ENCODE measurements at regions not wholly inside any gene's neighbourhood (a gene's known extent, or its start where the extent isn't known, plus 50 kb on each side); places are given as distances from the start of the nearest gene placed in this dataset.
"Not testable (repeated sequence)": the region's sequence is repeated elsewhere in the genome, so short reads cannot be mapped to it uniquely, and the experiment has no call there.

DNA sequence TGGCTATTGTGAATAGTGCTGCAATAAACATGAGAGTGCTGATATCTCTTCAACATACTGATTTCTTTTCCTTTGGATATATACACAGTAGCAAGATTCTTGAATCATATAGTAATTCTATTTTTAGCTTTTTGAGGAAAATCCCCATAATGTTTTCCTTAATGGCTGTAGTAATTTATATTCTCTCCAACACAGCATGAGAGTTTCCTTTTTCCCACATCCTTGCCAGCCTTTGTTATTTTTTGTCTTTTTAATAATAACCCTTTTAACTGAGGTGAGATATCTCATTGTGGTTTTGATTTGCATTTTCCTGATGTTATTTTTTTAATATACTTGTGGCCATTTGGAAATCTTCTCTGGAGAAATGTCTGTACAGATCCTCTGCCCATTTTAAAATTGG, 132.6 kb downstream of the PRL start:
- no peak for DNase-seq

DNA sequence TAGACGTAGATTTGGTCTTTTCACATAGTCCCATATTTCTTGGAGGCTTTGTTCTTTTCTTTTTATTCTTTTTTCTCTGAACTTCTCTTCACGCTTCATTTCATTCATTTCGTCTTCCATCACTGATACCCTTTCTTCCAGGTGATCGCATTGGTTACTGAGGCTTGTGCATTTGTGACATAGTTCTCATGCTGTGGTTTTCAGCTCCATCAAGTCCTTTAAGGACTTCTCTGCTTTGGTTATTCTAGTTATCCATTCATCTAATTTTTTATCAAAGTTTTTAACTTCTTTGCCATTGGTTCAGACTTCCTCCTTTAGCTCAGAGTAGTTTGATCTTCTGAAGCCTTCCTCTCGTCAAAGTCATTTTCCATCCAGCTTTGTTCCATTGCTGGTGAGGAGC, 125.8 kb downstream of the PRL start:
- not testable (repeated sequence) for DNase-seq

DNA sequence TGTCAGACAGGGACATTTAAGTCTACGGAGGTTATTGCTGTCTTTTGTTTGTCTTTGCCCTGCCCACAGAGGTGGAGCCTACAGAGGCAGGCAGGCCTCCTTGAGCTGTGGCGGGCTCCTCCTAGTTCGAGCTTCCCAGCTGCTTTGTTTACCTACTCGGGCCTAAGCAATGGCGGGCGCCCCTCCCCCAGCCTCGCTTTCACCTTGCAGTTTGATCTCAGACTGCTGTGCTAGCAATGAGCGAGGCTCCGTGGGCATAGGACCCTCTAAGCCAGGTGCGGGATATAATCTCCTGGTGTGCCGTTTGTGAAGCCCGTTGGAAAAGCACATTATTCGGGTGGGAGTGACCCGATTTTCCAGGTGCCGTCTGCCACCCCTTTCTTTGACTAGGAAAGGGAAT, 125.0 kb downstream of the PRL start:
- DNase-seq, result not testable (repeated sequence)

DNA sequence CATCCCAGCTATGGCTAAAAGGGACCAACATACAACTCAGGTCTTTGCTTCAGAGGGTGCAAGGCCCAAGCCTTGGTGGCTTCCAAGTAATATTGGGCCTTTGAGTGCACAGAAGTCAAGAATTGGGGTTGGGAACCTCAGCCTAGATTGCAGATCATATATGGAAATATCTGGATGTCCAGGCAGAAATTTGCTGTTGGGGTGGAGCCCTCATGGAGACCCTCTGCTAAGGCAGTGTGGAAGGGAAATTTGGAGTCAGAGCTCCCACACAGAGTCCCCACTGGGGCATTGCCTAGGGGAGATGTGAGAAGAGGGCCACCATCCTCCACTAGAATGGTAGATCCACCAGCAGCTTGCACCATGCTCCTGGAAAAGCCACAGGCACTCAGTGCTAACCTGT, 123.5 kb downstream of the PRL start:
- no peak for DNase-seq

DNA sequence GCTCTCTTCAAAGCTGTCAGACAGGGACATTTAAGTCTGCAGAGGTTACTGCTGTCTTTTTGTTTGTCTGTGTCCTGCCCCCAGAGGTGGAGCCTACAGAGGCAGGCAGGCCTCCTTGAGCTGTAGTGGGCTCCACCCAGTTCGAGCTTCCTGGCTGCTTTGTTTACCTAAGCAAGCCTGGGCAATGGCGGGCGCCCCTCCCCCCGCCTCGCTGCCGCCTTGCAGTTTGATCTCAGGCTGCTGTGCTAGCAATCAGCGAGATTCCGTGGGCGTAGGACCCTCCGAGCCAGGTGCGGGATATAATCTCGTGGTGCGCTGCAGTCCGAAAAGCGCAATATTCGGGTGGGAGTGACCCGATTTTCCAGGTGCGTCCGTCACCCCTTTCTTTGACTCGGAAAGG, 116.6 kb downstream of the PRL start:
- DNase-seq, result not testable (repeated sequence)

DNA sequence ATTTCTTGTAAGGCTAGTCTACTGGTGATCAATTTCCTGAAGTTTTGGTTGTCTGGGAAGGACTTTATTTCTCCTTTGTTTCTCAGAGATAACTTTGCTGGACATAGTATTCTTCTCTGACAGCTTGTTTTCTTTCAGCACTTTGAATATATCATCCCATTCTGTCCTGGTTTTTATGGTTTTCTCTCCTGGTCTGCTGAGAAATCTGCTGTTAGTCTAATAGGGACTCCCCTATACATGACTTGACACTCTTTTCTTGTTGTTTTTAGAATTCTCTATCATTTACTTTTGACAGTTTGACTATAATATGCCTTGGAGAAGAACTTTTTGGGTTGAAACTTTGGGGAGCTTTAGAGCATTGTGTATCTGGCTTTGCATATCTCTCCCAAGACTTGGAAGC, 112.5 kb downstream of the PRL start:
- DNase-seq, result no peak

DNA sequence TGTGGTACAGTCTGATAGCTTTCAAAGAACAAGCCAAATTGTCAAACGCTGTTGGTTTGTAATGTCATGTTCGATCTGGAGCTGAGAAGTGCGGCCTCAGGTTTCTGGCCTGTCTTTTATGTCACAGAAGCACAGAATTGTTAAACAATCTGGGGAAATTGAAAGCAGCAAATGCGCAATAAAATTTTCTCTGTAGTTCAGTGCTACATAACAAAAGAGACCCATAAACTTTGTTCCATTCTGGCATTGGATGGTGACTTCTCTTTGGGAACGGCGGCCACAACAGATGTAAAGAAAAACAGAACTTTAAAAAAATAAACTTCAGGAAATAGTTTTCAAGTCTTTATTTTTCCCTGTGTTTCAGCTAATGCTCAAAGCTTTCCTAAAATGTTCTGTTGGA, 106.9 kb downstream of the PRL start:
- DNase-seq, result no peak

DNA sequence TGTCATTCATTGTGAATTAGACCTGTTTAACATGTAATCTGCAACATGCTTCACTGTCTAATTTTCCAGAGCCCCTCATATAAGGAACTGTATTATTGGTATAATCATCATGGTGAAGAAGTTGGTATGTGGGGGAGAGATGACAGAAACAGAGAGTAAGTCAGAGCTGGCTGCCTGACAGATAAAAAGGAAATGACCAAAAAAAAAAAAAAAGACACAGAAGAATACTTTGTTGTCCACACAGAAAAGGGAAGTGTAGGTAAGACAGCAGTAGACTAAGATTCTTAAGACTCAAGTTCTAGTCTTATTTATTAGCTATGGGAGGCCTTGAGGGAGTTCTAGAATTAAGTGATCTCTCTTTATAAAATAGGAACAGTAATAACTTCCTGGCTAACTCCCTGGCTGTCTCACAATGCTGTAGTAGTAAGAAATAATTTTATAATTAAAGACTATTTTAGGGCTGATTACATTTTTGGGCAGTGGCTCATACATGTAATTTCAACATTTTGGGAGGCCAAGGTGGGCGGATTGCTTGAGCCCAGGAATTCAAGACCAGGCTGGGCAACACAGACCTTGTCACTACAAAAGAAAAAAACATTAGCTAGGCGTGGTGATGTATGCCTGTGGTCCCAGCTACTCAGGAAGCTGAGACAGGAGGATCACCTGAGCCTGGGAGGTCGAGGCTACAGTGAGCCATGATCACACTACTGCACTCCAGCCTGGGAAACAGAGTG, 102.5 kb downstream of the PRL start:
- no peak for DNase-seq

DNA sequence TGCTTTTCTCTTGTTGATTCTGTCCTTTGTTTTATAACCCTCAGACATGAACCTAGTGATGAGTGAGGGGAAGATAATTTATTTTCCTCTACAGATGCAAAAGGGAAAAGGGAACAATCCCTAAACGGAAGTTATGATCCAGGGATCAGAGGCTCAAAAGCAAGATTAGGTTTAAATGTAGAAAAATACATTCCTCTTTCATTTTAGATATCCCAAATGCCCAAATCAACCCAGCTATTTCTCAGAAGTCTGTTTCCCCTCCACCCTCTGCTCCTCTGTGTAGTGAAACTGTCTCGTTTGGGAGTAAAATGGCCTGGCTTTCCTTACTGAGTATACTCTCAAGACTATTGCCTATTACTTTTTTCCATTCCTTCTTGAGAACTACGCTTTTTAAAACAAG, 97.1 kb downstream of the PRL start:
- no peak for DNase-seq

DNA sequence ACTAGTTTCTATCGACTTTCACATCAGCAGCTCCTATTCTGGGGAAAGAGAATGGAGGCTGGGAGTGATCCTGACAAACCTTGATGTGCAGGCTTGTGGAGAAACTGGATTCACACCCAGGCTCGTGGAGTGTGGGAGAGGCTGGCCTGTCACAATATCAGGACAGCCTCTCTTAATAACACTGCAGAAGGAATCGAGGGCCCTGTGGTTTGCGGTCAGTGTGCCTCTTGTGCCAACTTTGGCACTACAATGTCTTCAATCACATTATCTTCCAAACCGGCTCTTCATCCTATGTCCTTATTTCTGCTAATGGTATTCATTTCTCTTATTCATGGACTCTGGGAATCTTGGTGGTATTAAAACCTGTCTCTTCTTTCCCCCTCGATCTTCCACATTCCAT, 92.7 kb downstream of the PRL start:
- no peak for DNase-seq

DNA sequence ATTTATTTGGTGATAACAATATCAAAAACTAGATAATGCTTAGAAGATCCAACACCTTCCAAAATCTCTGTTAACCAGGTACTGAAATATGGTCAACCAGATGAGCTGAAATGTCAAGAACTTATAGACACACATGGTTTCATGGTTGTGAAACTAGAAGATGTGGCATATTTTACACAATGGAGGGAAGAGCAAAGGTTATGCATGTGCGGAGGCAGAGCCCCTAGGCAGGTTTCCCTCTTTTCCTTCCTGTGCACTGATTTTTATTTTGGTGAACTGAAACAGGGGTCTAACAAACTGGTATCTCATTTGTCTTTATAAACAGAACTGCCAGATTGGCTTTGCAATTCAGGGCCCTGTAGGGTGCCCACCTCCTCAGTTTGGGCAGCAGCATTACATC, 91.6 kb downstream of the PRL start:
- DNase-seq, result no peak

DNA sequence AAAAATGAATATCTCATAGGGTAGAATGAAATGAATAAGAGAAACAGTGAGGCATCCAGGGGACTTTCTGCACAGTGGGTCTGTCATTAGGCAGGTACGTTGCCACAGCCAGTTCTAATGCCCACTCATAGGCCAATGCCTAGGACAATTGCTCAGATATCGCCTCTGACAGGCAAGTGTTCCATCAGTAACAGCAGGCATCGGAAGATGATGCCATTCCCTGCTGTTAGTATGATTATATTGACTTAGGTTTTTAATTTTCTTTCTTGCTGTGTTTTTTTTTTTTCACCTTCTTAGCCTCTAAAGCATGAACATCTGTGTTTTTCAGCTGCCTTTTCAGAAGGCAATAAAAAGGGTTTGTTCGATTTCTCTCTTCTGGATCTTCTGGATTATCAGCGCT, 90.7 kb downstream of the PRL start:
- no peak for DNase-seq

DNA sequence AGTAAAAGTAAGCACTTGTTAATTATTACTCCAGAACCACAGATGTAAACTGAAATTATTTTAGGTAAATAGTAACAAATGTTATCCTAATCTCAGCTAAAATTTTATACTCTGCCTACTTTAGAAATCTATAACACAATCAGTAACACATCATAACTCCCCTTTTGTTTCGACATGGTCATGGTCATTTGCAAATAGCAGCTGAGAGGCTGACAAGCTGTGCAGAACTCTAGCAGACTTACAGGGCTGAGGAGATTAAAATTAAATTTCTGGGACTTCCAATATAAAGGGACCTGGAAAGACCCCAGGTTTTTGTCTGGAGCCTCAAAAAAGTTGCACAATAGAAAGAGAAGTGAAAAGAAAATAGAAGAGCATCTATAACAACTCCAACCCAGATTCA, 88.8 kb downstream of the PRL start:
- no peak for DNase-seq

DNA sequence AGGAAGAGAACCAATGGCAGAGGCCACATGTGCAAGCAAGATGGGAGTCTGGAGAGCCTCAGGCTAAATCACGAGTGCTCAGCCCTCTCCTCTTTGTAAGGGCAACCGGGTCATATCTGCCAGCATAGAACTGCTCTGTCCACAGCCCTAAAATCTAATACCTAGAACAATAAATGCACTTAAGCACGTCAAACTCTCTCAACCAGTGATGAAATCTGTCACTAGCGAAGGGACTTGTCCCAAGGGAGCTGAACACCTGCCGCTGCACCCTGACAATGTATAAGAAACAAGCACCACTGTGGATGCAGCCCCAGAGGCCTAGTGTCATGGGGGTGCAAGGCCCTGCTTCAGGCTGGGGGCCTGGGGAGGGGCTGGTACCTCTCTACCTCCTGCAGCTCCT, 82.5 kb downstream of the PRL start:
- DNase-seq, result no peak

DNA sequence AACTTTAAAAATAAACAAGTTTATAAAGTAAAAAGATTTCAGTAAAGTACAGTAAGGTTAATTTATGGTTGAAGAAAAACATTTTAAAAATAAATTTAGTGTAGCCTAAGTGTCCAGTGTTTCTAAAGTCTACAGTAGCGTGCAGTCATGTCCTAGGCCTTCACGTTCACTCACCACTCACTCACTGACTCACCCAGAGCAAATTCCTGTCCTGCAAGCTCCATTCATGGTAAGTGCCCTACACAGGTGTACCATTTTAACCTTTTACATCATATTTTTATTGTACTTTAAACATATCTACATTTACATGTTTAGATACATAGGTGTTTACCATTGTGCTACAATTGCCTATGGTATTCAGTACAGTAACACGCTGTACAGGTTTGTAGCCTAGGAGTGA, 81.4 kb downstream of the PRL start:
- DNase-seq, result not testable (repeated sequence)

DNA sequence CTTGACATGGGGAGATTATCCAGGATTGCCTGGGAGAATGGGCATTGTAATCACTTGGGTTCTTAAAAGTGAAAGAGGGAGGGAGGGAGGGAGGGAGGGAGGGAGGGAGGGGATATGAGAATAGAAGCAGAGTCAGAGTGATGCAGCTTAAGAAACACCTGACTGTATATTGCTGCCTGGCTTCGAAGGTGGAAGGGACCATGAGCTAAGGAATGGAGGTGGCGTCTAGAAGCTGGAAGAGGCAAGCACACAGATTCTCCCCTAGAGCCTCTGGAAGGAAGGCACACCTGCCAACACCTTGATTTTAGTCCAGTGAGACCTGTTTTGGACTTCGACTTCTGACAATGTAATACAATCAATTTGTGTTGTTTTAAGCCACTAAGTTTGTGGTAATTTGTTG, 78.4 kb downstream of the PRL start:
- DNase-seq, result no peak

DNA sequence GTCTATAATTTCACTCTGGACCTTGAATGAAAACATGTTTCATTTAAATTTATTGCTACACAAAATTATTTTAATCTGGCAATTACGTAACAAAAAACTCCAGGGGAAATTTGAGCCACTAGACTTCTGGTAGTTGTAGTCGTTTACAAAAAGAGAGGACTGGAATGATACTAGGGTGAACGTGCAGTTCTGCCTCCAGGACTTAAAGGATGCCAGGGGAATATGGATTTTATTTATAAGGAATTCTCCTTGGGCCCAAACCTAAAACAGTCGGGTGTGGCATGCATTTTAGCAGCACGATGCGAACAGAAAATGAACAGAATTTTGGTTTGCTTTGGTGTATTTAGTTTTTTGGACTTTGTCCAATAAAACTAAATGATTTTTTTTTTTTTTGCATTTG, 76.9 kb downstream of the PRL start:
- DNase-seq, result no peak

DNA sequence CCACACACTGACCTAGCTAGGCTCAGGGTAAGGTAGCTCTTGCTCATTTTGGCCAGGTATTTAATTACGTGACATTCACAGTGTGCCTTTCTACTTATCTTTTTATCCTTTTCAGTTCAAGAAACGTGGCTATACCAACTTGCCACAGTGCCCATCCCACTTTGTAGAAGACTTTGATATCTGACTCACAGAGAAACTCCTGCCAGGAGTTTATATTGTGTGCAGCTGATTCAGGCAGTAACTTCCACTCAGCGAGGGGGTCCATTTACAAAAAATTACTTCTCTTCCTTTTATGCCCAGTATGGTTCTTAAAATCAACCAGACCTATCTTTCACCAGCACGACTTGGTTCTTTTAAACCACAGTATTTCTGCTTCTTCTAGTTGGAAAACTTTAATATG, 75.6 kb downstream of the PRL start:
- no peak for DNase-seq

DNA sequence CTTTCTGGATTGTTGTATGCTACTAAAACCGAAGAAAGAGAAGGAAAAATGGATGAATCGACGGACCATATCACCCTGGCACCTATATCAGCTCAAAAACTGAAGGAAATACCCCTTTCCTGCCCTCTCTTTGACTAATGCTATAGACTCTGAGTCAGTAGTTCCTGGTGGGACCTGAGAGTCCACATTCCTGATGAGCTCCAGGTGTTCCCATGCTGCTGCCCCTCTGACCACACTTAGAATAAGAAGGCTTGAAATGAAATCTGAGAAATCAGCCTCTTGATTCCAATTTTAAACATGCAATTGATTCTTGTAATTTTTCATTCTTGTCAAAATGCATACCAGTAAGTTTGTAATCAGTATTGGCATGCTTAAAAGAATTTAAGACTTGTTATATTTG, 75.2 kb downstream of the PRL start:
- no peak for DNase-seq

DNA sequence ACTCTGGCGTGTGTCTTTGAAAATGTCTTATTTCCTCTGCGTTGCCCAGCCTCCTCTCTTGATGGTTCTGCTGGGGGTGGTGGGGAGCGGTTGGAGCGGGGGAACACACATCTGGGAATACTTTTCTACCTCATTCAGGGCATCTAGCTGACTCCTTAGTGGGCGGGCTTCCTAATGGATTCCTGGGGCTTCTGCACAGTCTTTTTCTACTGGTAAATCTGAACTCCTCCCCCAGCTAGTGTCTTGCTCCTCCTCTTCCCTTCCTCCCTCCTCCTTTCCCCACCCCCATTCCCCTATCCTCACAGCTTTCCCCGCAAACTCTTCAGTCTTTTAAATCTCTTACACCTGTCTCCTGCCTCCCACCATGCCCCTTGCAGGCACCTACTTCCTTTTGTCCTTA, 74.4 kb downstream of the PRL start:
- no peak for DNase-seq

DNA sequence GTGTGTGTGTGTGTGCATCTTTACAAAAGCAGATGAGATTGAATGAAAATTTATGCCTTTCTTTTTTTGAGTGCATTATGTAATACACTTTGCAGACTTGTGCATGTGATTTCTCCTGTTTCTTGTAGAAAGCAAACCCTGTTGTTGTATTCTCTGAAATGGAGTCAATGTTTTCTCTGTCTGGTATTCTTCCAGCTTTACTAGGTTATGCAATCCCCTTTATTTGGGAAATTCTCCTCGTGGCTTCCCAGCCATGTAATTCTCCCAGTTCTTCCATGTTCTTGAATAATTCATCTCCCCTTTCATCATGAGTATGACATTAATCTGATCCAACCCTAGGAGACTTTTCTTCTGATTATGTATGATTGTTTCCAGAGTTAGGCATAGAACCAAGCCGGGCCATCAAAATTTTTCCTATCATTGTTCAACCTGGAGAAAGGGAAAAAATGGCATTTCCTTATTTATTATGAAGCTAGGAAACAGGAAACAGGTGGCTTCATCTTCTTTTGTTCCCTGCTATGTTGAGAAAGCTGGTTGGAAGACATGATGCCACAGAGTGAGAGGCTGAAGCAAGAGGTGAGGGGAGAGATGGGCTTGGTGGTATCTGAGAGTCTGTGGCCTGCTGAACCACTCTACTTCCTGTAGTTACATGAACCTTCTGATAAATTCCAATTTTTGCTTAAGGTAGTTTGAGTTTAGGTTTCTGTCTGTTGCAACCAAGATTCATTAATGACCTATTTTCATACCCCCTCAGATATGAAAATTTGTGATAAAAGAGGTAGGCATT, 68.8 kb downstream of the PRL start:
- no peak for DNase-seq

DNA sequence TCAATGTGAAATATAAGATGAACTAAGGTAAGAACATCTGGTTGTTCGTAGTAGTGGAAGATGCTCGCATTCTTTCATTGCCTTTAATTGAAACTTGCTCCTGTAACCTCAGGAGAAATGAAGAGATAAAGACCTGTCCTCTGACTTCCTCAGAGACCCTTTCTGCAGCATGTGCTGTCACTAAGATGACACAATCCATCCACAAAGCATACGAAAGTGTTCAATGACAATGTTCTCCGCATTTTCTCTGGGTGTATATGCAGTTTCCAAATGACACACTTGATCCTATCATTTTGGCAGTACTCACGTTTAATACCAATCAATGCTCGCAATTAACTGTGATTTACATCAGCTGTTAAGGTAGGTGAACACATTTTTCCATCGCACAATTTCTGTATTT, 65.8 kb downstream of the PRL start:
- no peak for DNase-seq

DNA sequence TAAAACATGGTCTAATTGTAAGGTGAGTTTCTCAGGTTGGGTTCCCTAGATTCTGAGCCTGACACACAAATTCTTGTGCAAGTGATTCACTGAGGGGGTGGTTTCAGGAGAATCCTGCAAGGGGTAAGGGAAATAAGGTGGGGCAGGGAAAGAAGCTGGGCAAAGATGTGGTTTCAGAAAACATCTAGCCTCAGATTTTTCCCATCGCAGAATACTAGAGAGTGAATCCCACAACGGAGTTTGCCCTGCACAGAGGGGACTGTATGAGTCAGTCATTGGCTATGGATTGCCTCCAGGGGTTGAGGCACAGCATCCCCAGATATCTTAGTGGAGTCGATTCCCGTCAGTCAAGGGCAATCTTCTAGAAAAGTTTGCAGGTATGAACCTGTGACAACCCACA, 65.2 kb downstream of the PRL start:
- DNase-seq, result no peak

DNA sequence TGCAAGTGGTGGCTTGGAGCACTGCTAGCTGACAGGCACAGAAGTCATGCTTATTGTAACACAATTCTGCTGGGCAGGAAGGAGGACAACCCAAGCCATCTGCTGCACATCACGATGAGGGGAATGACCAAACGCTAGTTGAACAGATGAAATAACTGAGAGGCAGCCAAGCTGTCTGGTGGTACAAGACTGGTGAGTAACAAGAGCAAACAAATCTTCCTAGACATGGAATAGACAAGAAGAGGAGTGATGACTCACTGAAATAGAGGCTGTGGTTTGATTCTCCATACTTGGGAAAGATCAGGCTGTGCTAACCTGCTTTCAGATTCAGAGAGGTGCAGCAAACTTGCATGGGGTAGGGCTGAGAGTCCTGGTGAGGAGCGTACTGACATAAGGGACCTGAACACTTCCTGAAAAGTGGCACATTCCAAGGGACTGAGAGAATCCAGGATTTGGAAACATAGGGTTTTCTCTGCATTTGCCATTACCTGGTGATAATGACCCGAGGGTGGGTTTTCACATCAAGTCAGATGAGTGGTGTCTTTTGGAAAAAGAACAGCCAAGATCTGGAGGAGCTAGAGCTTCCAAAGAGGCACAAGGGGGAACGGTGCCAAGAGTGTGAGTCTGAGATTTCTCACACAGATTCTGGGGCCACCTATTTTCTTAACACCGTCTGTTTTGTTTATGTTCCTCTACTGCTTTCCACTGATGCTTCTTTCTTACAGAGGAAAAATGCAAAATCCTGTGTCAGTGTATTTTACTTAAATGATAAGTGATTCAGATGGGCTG, 60.0 kb downstream of the PRL start:
- no peak for DNase-seq
